Testis (tissue), 2 donors: ENCODE measurements at regions not wholly inside any gene's neighbourhood (a gene's known extent, or its start where the extent isn't known, plus 50 kb on each side); places are given as distances from the start of the nearest gene placed in this dataset.
"Not testable (repeated sequence)": the region's sequence is repeated elsewhere in the genome, so short reads cannot be mapped to it uniquely, and the experiment has no call there.

Experiments
- DNase-seq: peaks from one replicate; pipeline ENCODE4 v3.0.0-alpha.2; 2019
- H3K27ac ChIP-seq, 2 donors: fragments of 200-600 bp; sonication (generic); one replicate each; pipeline ENCODE4 v1.5.1; 2019
- H3K27me3 ChIP-seq: fragments of 200-600 bp; sonication (generic); one replicate; pipeline ENCODE4 v1.5.1; 2019
- H3K36me3 ChIP-seq: fragments of 200-600 bp; sonication (generic); one replicate; pipeline ENCODE4 v1.5.1; 2017; ENCODE audit warnings: low read depth; ENCODE audit errors: missing control alignments
- H3K4me1 ChIP-seq: fragments of 200-600 bp; sonication (generic); one replicate; pipeline ENCODE4 v1.5.1; 2019
- H3K4me3 ChIP-seq, 2 donors: fragments of 200-600 bp; sonication (generic); one replicate each; pipeline ENCODE4 v1.5.1; 2017 to 2019
- H3K9me3 ChIP-seq: fragments of 200-600 bp; sonication (generic); one replicate; pipeline ENCODE4 v1.5.1; 2017
- POLR2A ChIP-seq: fragments of 450-650 bp; IDR thresholded peaks from one replicate; pipeline ENCODE4 v1.6.1; 2017; ENCODE audit warnings: antibody characterized with exemption, mild to moderate bottlenecking, moderate library complexity
- WGBS, 2 donors: methylation state at CpG; one replicate each; pipeline ENCODE4 v1.1.5; 2018; 5-methylcytosine and 5-hydroxymethylcytosine counted together
- intact Hi-C: fragments of 100-400 bp; cut with DNase I; formaldehyde crosslinking; loops from one replicate; pipeline ENCODE4 v1.15.1; 2023; ENCODE audit warnings: low total_unique reads
- TF ChIP-seq, protein P1 (sequence below), 3 experiments: fragments of 450-650 bp in 2 of 3; fragments of 200-600 bp in 1 of 3; sonication (generic) in 1 of 3; IDR thresholded peaks; one replicate each; pipeline ENCODE4 v1.5.1; 2016 to 2019; ENCODE audit warnings: antibody characterized with exemption in 3 of 3, mild to moderate bottlenecking in 2 of 3, moderate library complexity in 1 of 3

GRCh38 chr5:12952409-12952808 is 992.1 kb downstream of the DNAH5 start:
- WGBS, 2 donors: 41 to 47% methylated on average over 2 of the region's 2 CpGs
- H3K4me1 ChIP-seq: no peaks in the 10 kb centered on the region
- intact Hi-C loops: no loop called here

DNA sequence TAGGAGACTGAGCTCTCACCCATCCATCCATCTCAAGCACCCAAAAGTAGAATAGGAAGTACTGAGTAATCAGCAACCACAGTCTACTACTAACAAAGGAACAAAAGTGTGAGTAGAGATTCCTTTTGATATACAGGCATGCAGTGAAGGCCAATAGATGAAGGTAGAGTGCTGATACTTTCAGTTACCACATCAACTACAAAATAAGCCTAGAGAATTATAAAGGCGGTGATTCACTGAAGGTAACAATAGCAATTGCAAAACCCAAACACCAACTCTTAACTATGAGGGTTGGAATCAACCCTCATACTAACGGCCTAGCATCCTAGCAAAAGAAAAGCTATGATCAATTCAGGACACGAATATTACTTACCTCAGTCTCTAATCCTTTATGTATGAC is 992.6 kb downstream of the DNAH5 start:
- Histone ChIP-seq H3K9me3 (no peaks in the 10 kb centered on the region), H3K36me3 (no peaks in the 10 kb centered on the region), H3K27ac (no peak overlapping the region), H3K4me3 (no peak overlapping the region), H3K4me1 (no peaks in the 10 kb centered on the region), H3K27me3 (no peaks in the 10 kb centered on the region)
- 76 to 89% methylated on average over 3 of the region's 3 CpGs for WGBS, 2 donors
- intact Hi-C loops: no loop called here
- DNase-seq: no peak
- TF ChIP-seq POLR2A: no peak
- TF ChIP-seq, protein P1, sequence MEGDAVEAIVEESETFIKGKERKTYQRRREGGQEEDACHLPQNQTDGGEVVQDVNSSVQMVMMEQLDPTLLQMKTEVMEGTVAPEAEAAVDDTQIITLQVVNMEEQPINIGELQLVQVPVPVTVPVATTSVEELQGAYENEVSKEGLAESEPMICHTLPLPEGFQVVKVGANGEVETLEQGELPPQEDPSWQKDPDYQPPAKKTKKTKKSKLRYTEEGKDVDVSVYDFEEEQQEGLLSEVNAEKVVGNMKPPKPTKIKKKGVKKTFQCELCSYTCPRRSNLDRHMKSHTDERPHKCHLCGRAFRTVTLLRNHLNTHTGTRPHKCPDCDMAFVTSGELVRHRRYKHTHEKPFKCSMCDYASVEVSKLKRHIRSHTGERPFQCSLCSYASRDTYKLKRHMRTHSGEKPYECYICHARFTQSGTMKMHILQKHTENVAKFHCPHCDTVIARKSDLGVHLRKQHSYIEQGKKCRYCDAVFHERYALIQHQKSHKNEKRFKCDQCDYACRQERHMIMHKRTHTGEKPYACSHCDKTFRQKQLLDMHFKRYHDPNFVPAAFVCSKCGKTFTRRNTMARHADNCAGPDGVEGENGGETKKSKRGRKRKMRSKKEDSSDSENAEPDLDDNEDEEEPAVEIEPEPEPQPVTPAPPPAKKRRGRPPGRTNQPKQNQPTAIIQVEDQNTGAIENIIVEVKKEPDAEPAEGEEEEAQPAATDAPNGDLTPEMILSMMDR (IDR thresholded peaks at IDR 0.05): no peak

More at GRCh38 chr5:12952409-12952808, 992.1 kb downstream of the DNAH5 start:
- Histone ChIP-seq H3K9me3 (no peaks in the 10 kb centered on the region), H3K27me3 (no peaks in the 10 kb centered on the region), H3K4me3 (no peak overlapping the region), H3K27ac (no peak overlapping the region), H3K36me3 (no peaks in the 10 kb centered on the region)
- TF ChIP-seq, protein P1 (IDR thresholded peaks at IDR 0.05): no peak
- no peak for TF ChIP-seq POLR2A
- DNase-seq: no peak

DNA sequence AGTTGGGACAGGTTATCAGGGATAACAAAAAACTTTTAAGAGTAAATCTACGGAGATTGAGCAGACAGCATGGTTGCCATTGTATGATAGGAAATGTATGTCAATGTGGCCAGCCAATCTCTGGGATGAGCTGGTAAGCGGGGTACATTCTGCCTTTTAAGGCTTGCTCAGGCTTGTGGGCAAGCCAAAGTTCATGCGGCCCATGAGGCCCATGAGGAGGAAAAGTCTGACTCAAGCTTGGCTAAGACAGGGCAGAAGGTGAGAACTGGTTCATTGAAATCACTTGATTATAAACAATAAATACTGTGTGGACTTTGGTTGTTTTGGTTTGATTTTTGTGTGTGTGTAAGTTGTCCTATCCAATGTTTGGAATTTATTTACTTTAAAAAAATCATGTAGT is 997.1 kb downstream of the DNAH5 start:
- Histone ChIP-seq H3K9me3 (no peaks in the 10 kb centered on the region), H3K27me3 (no peaks in the 10 kb centered on the region), H3K4me1 (no peaks in the 10 kb centered on the region), H3K36me3 (no peaks in the 10 kb centered on the region), H3K27ac (no peak overlapping the region), H3K4me3 (no peak overlapping the region)
- no peak for TF ChIP-seq POLR2A
- TF ChIP-seq, protein P1 (IDR thresholded peaks at IDR 0.05): no peak
- WGBS, 2 donors: 78 to 93% methylated on average over 3 of the region's 3 CpGs
- intact Hi-C loops: no loop called here
- DNase-seq: no peak

DNA sequence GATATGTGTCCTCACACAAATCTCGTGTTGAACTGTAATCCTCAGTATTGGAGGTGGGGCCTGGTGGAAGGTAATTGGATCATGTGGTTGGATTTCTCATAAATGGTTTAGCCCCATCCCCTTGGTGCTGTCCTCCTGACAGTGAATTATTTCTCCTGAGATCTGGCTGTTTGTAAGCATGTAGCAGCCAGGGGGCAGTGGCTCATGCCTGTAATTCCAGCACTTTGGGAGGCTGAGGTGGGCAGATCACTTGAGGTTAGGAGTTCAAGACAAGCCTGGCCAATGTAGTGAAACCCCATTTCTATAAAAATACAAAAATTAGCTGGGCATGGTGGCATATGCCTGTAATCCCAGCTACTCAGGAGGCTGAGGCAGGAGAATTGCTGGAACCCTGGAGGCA is 999.0 kb downstream of the DNAH5 start:
- H3K27me3 ChIP-seq, H3K27ac ChIP-seq, H3K4me1 ChIP-seq, H3K9me3 ChIP-seq, H3K4me3 ChIP-seq, H3K36me3 ChIP-seq, intact Hi-C loops: not testable (repeated sequence)
- peak; percentile 17 for DNase-seq
- WGBS, 2 donors: 65 to 83% methylated on average over 1 of the region's 1 CpG

DNA sequence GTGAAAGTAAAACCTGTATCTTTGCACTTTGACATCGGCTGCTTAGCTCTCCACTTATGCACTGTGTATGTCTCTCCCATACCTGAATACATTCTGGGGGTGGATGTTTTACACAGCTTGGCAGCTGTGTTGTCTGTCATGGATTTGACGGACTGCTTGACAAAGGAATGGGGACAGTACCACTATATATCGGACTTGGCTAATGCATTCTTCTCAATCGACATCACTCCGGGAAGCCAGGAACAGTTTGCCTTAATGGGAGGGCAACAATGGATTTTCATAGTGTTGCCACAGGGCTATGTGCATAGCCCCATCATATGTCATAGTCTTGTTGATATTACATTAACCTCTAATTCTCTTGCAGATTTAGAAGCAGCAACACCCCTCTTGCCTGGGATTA is 1008.3 kb downstream of the DNAH5 start:
- WGBS, 2 donors: 91 to 93% methylated on average over 5 of the region's 5 CpGs
- Histone ChIP-seq H3K27ac (no peak overlapping the region), H3K4me3 (no peak overlapping the region), H3K27me3 (no peaks in the 10 kb centered on the region), H3K9me3 (no peaks in the 10 kb centered on the region), H3K36me3 (no peaks in the 10 kb centered on the region), H3K4me1 (no peaks in the 10 kb centered on the region)
- no peak for DNase-seq
- TF ChIP-seq, protein P1 (IDR thresholded peaks at IDR 0.05): no peak
- TF ChIP-seq POLR2A: no peak
- intact Hi-C loops: no loop called here
